Activated T-cell treated with anti-CD3 and anti-CD28 coated beads for 24 hours (primary cell): ENCODE measurements at regions not wholly inside any gene's neighbourhood (a gene's known extent, or its start where the extent isn't known, plus 50 kb on each side); places are given as distances from the start of the nearest gene placed in this dataset.
"Not testable (repeated sequence)": the region's sequence is repeated elsewhere in the genome, so short reads cannot be mapped to it uniquely, and the experiment has no call there.

Source experiments
- DNase-seq: peaks from one replicate; pipeline ENCODE4 v3.0.0-alpha.2; 2020; ENCODE audit warnings: low read depth

DNA sequence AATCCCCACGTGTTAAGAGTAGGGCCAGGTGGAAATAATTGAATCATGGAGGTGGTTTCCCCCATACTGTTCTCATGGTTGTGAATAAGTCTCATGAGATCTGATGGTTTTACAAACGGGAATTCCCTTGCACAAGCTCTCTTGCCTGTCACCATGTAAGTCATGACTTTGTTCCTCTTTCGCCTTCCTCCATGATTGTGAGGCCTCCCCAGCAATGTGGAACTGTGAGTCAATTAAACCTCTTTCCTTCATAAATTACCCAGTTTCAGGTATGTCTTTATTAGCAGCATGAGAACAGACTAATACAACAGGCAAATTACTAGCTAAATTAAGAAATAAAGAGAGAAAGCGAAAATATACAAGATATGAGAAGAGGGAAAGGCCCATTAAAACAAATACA, 1822.6 kb upstream of the PIK3C3 start:
- not testable (repeated sequence) for DNase-seq

DNA sequence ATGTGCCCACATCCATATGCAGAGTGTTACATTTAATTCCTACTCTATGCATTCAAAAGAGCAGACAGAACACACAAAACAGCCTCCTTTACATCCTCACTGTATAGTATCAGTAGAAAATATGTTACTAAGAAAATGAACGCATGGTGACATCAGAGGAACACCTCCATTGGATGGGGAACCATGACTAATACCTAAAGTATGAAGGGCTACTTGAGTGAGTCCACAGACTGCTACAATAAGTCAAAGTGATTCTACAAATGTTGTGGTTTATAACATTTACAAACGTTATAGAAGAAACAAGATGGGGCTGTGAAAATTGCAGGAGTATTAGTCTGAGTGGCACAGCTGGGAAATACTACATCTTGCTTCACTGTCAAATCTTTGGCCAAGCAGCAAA, 1830.9 kb upstream of the PIK3C3 start:
- DNase-seq, result no peak

DNA sequence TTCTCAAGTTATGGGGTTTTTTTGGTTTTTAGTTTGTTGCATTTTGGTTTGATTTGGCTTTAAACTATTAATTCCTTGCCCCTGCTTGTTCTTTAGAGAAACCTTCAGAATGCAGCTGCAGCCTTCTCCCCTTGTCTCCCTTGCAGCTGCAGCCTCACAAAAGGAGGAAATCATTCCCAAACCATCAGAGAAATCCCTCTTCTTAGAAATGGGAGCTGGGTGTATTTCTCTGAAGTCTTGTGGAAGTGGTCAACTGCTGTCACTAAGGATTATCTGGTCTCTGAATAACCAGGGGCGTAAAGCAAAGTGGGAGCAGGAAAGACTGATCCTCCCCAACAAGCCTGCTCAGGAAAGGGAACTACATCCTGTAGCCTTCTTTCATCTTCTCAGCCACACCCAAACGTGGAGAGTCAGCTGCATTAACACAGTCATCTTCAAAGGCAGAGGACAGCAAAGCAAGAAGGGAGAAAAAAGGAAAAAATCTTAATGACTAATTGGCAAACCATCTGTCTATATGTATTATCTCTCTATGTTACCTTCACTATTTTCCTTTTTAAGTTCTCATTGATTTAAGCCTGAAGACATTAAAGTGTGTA, 1834.1 kb upstream of the PIK3C3 start:
- DNase-seq, result no peak

DNA sequence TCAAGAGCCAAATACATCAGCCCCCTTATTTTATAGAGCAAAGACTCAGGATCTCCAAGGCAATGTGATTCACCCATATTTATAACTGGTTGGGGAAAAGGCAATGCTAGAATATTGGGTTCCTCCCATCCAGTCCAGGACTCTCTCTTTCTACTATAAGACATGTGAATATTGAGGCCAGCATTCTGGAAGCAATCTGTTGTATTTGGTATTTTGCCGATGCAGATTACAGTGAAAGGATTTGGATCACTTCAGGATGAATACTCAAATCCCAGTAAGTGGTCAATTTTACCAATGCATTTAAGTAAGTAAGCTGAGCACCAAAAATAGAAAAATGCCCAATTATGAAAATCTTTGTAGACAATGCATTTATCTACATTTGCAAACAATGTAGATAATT, 1834.7 kb upstream of the PIK3C3 start:
- DNase-seq, result no peak

GRCh38 chr18:40119581-40119980, 1835.5 kb upstream of the PIK3C3 start:
- DNase-seq, result not testable (repeated sequence)

DNA sequence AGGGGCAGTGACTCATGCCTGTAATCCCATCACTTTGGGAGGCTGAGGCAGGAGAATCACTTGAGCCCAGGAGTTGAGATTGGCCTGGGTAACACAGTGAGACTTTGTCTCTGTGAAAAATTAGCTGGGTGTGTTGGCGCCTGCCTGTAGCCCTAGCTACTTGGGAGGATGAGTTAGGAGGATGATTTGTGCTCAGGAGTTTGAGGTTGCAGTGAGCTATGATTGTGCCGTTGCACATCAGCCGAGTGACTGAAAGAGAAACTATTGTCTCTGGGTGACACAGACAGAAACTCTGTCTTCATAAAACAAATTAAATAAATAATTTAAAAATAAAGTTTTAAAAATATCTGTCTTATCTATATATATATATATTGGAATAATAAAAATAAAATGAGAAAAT, 1844.6 kb upstream of the PIK3C3 start:
- no peak for DNase-seq

GRCh38 chr18:40109252-40110049, 1845.6 kb upstream of the PIK3C3 start:
- DNase-seq, result no peak

DNA sequence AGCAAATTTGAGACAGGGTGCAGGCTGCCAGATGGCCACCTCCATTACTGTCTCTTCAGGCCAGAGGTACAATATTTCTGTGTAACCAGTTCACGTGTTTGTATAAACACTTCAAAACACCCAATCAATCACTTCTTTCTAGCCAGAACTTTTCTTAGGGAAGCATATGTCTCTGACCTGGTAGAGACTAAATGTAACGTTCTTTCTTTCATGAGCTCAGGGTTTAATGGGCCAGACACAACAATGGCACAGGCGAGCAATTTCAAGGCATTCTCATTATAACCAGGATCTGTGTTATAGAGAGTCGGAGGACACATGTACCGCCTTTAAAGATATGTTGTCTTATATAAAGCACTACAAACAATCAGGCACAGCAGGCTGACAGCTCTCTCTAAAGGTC, 1846.4 kb upstream of the PIK3C3 start:
- DNase-seq, result no peak

- DNase-seq, result no peak
These were observed 1852.1 kb upstream of the PIK3C3 start for GRCh38 chr18:40102903-40103302.

- no peak for DNase-seq
These were observed 1855.4 kb upstream of the PIK3C3 start for GRCh38 chr18:40099641-40100040.

GRCh38 chr18:40096675-40097074, 1858.4 kb upstream of the PIK3C3 start:
- no peak for DNase-seq

DNA sequence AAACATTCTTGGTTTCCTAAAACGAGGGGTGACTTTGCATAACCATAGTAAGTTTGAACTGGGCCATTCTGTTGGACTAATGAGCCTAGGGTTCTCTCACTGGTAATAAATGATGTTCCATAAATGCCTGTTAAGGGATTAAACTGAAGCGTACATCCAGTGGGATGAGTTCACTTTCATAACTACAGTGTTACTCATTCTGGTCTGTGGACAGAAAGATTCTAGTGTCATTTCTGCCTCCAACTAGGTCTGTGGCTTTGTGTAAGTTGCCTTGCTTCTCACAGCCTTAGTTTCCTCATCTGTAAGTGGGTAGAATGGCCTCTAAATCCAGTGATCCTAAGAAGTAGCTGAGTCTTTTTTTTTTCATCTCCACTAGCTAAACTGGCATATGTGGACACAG, 1860.6 kb upstream of the PIK3C3 start:
- no peak for DNase-seq

DNA sequence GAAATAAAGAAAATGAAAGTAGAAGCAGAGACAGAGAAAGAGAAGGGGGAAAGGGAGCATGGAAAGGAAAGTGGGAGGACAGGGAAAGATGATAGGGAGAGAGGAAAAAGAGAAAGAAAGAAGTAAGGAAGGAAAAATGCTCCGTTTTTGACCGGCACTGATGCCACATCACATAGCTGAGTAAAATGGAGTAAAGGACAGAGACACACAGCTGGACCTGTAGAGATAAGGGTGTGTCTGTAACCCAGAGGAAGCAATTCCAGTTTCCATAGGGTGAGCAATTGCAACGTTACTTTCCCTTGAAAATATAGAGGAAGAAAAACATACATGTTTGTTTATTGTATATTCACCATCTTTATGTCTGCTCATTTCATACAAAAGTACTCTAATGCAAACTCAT, 1866.9 kb upstream of the PIK3C3 start:
- DNase-seq, result no peak

GRCh38 chr18:40079786-40080185, 1875.2 kb upstream of the PIK3C3 start:
- DNase-seq, result no peak

GRCh38 chr18:40075616-40076015, 1879.4 kb upstream of the PIK3C3 start:
- no peak for DNase-seq

DNA sequence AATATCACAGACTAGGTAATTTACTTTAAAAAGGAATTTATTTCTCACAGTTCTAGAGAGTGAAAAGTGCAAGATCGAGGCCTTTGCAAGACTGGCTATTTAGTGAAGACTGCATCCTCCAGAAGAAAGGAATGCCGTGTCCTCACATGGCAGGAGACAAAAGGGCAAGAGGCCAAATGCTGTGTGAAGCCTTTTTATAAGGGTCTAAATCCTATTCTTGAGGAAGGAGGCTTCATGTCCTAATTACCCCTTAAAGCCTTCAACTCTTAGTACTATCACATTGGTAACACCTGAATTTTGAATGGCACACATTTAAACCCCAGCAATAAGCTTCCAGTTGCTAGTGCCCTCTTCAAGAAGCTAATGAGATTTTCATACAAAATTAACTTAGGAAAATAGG, 1882.3 kb upstream of the PIK3C3 start:
- DNase-seq, result no peak

DNA sequence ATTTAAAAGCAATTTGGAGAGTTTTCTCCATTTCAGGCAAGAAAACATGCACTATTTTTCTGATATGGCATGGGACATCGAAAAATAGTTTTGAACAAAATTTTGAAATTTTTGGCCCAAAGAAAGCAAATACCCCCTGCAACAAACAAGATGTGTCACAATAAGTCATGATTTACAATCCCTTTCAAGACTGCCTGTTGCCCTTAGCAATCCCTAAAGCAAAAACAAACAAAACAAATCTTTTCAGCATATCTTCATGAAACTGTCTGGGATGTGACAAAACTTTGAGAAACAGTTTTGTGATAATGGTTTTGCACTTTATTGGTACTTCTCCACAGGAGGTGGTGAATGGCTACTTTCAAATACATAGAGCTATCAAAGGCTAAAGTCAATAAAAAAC, 1888.7 kb upstream of the PIK3C3 start:
- DNase-seq, result no peak

DNA sequence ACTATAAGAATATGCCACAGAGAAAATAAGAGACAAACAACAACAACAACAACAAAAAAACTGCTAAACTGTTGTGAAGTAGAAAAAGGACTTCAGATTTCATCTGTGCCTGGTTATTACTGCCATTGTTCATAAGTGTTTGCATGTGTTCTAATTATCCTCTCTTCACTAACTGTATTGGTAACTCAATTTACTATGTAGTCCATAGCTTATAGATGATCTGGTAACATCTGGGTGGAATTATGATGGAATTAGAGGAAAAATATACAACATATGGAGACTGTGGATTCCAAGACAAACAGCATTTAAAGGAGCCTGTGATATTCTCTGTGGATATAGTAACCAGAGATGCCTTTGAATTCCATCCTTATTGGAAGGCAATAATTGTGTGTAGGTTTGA, 1891.5 kb upstream of the PIK3C3 start:
- DNase-seq, result no peak

GRCh38 chr18:40061086-40061485, 1893.9 kb upstream of the PIK3C3 start:
- DNase-seq, result no peak

GRCh38 chr18:40060562-40060961, 1894.5 kb upstream of the PIK3C3 start:
- no peak for DNase-seq

GRCh38 chr18:40058811-40059570, 1896.0 kb upstream of the PIK3C3 start:
- DNase-seq, result no peak

DNA sequence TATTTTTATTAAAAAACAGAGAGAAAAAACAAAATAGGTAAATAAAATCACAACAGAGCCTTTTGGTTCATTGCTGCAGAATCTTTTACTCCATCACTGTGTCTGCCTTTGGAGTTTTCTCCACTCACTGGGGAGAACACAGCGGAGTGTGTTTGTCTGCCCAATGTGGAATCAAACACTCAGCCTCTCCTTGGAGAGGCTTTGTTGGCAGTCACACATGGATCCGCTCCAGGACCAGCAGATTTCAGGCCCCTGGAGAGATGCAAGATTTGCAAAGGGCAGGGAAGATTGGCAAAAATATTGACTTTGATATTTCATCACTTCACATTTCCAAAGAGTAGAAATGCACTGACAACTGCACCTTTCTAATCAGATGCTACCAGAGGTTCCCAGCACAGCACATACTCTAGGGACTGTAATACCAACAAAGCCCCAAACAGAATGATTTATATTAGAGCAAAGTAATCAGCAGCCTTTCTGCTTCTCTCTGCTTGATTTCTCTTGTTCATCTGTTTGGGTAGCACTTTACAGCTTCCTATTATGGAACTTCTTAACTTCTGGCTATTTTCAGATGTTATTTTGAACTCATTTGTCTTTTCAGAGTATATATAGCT, 1898.8 kb upstream of the PIK3C3 start:
- no peak for DNase-seq

- DNase-seq, result no peak
These were observed 1899.8 kb upstream of the PIK3C3 start for GRCh38 chr18:40055262-40055661.
